ENCODE measurements at regions not wholly inside any gene's neighbourhood (a gene's known extent, or its start where the extent isn't known, plus 50 kb on each side); places are given as distances from the start of the nearest gene placed in this dataset.

DNA sequence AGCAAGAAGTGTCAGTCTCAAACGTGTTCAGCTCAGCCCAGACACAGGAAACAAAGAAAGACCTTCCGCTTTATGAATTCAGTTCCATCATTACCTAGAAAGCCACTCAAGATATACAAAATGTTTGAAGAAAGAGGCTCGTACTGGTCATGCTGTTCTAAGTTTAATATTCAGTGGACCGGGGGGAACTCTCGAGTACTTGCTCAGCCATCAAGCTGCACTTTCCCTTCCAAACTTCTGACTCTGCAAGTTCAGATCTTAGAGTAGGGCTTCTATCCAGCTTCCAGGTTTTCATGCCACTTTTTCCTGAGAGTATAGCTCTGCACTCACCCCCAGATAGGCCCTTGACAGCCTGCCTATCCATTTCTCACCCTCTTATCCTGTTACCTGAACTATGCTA lies 62.8 kb upstream of the OSBPL8 start:
- TF ChIP-seq POLR2A (IDR thresholded peaks at IDR 0.05; ENCODE audit: extremely low read depth, insufficient read length) = no peak
- TF ChIP-seq MYC (IDR thresholded peaks at IDR 0.05; ENCODE audit: low read depth, low read length) = no peak
- no peak for TF ChIP-seq CTCF (IDR thresholded peaks at IDR 0.05; ENCODE audit: low read depth, low read length)
